Muscle of arm (tissue), 1 donor: ENCODE measurements at regions not wholly inside any gene's neighbourhood (a gene's known extent, or its start where the extent isn't known, plus 50 kb on each side); places are given as distances from the start of the nearest gene placed in this dataset.

Experiments used
- DNase-seq: peaks from one replicate; pipeline ENCODE4 v3.0.0-alpha.2; 2013

GRCh38 chr4:92111493-92111892 lies 192.3 kb upstream of the GRID2 start:
- DNase-seq: no peak

DNA sequence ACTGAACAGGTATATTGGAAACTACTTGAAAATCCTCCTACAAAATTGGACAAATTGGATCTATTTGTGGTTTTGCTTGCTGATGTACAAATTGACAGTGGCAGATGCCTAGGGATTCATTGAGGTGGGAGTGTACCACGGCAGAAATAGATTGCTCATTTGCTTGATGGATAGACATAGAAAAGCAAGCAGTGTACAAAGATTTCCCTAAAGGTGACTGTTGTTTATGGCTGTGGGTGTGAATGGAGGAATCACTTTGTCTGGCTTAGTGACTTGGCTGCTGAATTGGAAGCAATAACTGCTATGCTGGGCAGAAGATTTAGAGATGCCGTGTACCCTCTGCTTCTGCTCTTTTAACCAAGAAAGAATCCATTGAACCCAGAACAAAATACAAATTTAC lies 191.0 kb upstream of the GRID2 start:
- no peak for DNase-seq

DNA sequence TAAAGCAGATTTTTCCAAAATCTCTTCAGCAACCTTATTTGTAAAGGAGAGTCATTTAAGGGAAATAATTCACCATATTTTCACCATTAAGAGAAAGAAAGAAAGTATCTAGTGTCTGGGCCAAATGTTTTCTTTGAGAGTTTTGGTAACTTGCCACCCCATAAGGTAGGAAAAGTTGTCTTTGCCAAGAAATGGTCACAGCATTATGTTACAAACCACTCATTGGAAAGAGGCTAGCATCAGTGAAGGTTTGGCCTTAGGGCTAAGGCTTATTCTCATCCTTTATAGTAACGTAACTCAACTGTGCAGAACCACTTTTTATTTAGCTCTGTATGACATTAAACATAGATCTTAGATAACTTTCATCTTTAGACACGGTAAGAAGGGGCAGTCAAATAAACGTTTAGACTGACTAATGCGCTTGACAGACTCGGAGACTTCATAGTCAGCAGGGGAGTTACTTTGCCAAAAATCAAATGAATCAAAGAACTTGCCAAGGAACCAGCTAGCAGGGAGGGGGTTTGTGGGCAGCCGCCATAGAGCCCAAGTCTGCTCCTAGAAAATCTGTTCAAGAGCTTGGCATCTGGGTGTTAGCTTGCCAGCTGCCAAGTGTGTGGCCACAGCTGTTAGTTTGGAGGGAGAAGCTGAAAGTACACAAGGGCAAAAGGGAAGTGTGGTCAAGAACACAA lies 182.8 kb upstream of the GRID2 start:
- no peak for DNase-seq

DNA sequence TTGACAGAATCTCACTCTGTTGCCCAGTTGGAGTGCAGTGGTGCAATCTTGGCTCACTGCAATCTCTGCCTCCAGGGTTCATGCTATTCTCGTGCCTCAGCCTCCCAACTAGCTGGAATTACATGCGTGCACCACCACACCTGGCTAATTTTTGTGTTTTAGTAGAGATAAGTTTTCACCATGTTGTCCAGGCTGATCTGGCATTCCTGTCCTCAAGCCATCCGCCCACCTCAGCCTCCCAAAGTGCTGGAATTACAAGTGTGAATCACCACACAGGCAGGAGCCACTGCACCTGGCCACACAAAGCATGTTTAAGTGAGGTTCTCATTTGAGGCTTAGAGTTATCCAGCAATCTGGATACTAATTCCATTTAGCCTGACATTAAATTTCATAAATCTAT lies 180.9 kb upstream of the GRID2 start:
- DNase-seq: no peak

- no peak for DNase-seq
These were observed 175.1 kb upstream of the GRID2 start for GRCh38 chr4:92128676-92129075.

GRCh38 chr4:92129408-92129994 lies 174.3 kb upstream of the GRID2 start:
- no peak for DNase-seq

DNA sequence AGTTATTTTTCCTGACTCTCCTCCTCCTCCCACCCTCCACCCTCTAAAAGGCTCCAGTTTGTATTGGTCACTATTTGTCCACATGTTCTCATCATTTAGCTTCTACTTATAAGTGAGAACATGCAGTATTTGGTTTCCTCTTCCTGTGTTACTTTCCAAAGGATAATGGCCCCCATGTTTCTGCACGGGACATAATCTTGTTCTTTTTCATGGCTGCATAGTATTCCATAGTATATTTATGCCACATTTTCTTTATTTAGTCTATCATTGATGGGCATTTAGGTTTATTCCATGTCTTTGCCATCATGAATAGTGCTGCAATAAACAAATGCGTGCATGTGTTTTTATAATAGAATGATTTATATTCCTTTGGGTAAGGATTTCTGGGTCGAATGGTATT lies 167.3 kb upstream of the GRID2 start:
- DNase-seq: no peak

GRCh38 chr4:92163348-92163747 lies 140.4 kb upstream of the GRID2 start:
- no peak for DNase-seq

DNA sequence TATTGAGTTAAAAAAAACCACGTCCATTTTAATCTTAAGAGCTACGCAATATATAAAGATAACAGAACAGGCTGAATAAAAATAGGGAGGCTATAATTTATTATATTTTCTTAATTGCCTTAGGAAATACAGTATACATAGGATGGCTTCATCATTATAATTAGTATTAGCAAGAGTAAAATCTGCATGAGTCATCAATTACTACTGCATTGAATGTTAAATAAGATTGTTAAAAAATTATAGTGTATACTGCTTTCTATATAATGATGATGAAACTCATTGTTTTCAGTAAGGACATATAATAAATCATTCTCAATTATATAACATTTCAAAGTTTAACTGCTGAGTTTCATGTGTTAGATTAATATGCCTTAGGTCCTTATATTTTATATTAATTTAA lies 133.4 kb upstream of the GRID2 start:
- no peak for DNase-seq

GRCh38 chr4:92172203-92172602 lies 131.6 kb upstream of the GRID2 start:
- DNase-seq: no peak

GRCh38 chr4:92175250-92175649 lies 128.5 kb upstream of the GRID2 start:
- DNase-seq: no peak

DNA sequence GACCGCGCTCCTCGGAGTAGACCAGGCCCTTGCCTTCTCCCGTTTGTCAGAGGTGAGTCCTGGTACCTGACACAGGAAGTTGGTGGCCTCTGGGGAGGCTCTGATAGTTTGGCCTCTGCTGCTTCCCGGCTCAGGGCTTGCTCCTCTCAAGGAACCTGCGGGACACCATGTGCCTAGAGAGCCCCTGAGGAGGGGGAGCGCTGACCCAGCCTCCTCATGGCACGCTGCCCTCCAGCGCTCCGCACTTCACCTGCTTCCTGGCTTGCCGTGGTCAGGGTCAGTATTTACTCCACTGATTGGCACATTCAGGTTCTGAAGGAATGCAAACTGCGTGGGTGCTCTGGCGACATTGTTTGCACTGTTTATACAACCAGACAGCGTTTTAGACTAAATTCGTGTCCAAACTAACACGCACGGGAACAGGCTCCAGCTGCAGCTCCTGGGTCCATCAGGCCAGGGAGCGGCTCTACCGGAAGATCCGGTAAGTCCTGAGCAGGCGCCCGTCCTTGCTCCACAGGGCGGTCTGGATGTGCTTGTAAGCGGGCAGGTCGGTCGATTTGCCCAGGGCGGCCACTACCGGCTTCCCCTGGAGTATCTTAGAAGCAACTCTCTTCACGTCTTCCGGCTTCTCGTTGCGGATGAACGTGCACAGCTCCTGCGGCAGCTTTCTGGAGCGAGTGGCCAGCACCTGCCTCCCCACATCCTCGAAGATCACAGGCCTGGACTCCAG lies 121.6 kb upstream of the GRID2 start:
- DNase-seq: no peak

DNA sequence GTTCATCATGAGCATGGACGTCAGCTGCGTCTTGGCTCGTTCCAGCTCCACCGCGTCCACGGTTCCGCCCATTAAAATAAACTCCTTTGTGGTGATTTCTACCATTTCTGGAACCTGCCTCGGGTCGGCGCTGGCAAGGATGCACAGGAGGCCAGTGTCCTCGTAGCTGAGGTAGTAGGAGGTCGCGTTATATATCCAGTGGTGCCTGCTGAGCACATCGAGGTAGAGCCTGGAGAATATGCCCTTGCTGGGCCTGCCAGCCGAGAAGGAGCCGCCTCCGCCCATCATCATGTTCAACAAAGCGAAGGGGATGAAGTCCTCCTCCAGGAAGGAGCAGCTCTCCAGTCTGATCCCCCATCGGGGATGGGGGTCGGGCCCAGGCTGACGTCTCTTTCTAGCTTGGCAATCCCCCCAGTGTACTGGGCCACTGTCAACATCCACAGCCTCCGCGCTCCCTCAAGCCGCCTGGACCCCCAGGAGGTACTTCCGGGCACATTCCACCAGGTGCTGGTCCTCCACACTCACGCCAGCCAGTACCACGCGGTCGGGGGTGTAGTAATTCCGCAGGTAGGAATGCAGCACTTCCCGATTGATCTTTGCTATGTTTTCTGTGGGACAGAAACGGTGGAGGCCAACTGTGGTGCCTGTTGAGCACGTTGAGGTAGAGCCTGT lies 120.9 kb upstream of the GRID2 start:
- no peak for DNase-seq

- DNase-seq: no peak
These were observed 119.9 kb upstream of the GRID2 start for GRCh38 chr4:92183825-92184224.

DNA sequence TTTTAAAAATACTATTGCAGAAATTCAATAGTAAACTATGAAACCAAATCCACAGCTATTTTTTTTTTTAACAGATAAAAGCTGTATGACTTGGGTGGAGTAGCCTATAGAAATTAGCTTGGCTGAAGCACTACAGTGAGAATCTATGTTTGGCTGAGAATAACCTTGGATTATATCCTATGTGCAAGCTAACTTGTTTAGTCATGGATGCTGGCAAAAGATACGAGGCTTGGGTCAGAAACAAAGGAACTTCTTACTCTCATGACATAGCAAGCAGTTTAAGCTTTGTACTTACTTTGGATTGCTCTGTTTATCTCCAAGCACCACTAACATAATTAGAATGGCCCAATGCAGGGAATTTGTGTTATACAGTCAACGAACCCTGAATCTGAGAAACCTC lies 119.2 kb upstream of the GRID2 start:
- DNase-seq: peak; percentile 37

- no peak for DNase-seq
These were observed 117.5 kb upstream of the GRID2 start for GRCh38 chr4:92186239-92186638.

- DNase-seq: no peak
These were observed 114.6 kb upstream of the GRID2 start for GRCh38 chr4:92189146-92189545.

DNA sequence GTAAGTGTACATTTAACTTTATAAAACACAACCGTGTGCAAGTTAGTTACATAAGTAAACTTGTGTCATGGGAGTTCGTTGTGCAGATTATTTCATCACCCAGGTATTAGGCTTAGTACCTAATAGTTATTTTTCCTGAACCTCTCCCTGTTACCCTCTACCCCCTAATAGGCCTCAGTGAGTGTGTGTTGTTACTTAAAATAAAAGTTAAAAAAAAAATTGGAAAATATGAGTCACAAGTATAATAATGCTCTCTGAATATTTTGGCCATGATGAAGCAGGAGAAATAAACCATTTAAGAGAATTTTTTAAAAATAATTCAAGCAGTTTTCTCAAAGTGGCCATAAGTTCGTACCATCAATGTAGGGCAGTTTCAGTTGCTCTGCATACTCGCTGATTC lies 105.1 kb upstream of the GRID2 start:
- no peak for DNase-seq

DNA sequence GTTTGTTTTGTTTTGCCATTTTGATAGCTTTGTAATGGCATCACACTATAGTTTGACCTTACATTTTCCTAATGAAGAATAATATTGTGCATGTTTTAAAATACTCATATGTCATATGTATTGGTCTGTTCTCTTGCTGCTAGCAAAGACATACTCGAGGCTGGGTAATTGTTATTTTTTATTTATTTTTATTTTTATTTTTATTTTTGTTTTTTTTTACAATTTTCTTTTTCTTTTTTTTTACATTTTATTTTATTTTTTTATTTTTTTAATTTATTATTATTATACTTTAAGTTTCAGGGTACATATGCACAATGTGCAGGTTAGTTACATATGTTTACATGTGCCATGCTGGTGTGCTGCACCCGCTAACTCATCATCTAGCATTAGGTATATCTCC lies 104.6 kb upstream of the GRID2 start:
- no peak for DNase-seq

DNA sequence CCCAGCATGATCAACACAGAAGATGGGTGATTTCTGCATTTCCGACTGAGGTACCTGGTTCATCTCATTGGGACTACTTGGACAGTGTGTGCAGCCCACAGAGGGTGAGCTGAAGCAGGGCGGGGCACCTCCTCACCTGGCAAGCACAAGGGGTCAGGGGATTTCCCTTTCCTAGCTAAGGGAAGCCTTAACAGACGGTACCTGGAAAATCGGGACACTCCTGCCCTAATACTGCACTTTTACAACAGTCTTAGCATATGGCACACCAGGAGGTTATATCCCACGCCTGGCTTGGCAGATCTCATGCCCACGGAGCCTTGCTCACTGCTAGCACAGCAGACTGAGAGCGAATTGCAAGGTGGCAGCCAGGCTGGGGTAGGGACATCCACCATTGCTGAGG lies 92.9 kb upstream of the GRID2 start:
- DNase-seq: no peak

DNA sequence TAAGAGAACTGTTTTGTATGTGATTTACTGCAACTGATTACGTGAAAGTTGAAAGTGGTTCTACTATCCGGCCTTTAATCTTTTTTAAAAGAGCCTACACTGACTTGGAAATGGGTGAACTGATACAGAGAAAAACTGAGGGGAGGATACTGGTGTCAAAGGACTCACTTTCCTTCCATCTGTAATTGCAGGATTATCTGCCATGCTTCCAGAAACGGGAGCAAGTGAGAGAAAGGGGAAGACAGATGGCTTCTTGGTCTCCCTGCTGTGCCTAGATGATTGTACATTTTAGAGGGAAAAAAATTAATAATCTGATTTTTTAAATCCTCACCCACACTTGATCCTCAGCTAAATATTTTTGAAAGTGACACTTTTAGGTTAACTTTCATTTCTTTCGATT lies 88.3 kb upstream of the GRID2 start:
- DNase-seq: no peak

DNA sequence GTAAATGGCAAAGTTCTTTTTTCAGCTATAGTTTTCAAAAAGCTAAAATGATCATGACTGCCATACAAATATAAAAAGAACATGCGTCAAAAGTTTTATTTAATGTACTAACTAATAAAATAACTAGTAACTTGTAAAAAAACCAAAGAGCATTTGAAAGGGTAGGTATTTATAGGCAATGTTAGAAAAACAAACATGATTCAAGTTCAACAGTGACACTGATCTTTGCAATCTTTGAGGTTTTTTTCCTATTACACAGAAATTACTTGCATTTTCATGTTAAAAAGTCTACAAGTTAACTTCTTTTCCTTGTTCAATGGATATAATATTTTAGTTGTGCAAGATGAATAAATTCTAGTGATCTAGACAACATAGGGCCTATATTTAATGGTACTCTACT lies 72.3 kb upstream of the GRID2 start:
- no peak for DNase-seq

GRCh38 chr4:92232566-92232965 lies 71.2 kb upstream of the GRID2 start:
- no peak for DNase-seq
